ENCODE measurements at regions not wholly inside any gene's neighbourhood (a gene's known extent, or its start where the extent isn't known, plus 50 kb on each side); places are given as distances from the start of the nearest gene placed in this dataset.

DNA sequence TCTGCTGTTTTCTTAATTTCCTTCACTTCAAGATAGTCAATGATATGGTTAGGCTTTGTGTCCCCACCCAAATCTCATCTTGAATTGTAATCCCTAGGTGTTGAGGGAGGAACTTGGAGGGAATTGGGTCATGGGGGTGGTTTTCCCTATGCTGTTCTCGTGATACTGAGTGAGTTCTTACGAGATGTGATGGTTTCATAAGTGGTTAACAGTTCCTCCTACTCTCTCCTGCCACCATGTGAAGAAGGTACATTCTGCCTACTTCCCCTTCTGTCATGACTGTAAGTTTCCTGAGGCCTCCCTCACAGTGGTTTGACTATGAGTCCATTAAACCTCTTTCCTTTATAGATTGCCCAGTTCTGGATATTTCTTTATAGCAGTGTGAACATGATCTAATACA lies 74.0 kb upstream of the SAMSN1 start:
- TF ChIP-seq CTCF (conservative IDR thresholded peaks at IDR 0.05 in 1 of 2, IDR thresholded peaks at IDR 0.05 in 1 of 2; ENCODE audit: extremely low read depth in 1 of 2, insufficient read depth in 1 of 2, low read depth in 1 of 2, low read length in 2 of 2) (no peak), EZH2 (IDR thresholded peaks at IDR 0.05; ENCODE audit: borderline replicate concordance, low read length) (no peak)

All from mammary epithelial cell (primary cell).